Mucosa of descending colon (tissue), 3 donors: ENCODE measurements at regions not wholly inside any gene's neighbourhood (a gene's known extent, or its start where the extent isn't known, plus 50 kb on each side); places are given as distances from the start of the nearest gene placed in this dataset.

Experiments
- ATAC-seq: fragments of 200-7000 bp; cut with Tn5 transposase; one replicate; pipeline ENCODE4 v1.9.1; 2020; ENCODE audit warnings: mild to moderate bottlenecking, moderate library complexity
- DNase-seq, 3 donors: peaks; one replicate each; pipeline ENCODE4 v3.0.0-alpha.2; 2020
- H3K36me3 ChIP-seq: fragments of 200-600 bp; one replicate; pipeline ENCODE4 v1.8.0; 2021; ENCODE audit warnings: low read depth, mild to moderate bottlenecking
- H3K4me1 ChIP-seq: fragments of 200-600 bp; one replicate; pipeline ENCODE4 v1.8.0; 2021; ENCODE audit warnings: low read depth, mild to moderate bottlenecking
- H3K4me3 ChIP-seq: fragments of 200-600 bp; one replicate; pipeline ENCODE4 v1.8.0; 2021; ENCODE audit warnings: mild to moderate bottlenecking
- H3K9me3 ChIP-seq: fragments of 200-600 bp; one replicate; pipeline ENCODE4 v1.8.0; 2021; ENCODE audit warnings: mild to moderate bottlenecking
- CTCF ChIP-seq: fragments of 200-600 bp; IDR thresholded peaks from one replicate; pipeline ENCODE4 v1.8.0; 2022; ENCODE audit warnings: antibody characterized with exemption, mild to moderate bottlenecking
- intact Hi-C, 2 donors: fragments of 100-400 bp; cut with DNase I in 1 of 2; cut with micrococcal nuclease in 1 of 2; formaldehyde crosslinking; loops; one replicate each; pipeline versions ENCODE4 v1.11.0 to v1.11.1; 2022; cut with DNase I, micrococcal nuclease
- donor health status: DM: no; HTN: no; CAD: no; lungs with moderate emphysema.
- donor health status: DM: no; HTN: no; CAD: no.
- donor health status: DM: no; HTN: yes; CAD: no.

GRCh38 chr20:57114290-57115005 lies 152.0 kb downstream of the BMP7 start:
- DNase-seq (no peak), ATAC-seq (no peak)
- no peak for TF ChIP-seq CTCF
- intact Hi-C loops: no loop called here
- no peaks in the 10 kb centered on the region for H3K9me3 ChIP-seq
- H3K36me3 ChIP-seq: no peaks in the 10 kb centered on the region
- H3K4me1 ChIP-seq: no peaks in the 10 kb centered on the region
- no peak overlapping the region for H3K4me3 ChIP-seq

GRCh38 chr20:57117296-57117695 lies 149.1 kb downstream of the BMP7 start:
- intact Hi-C loops: no loop called here
- no peaks in the 10 kb centered on the region for H3K4me1 ChIP-seq
- DNase-seq: no peak
- H3K4me3 ChIP-seq: no peak overlapping the region
- H3K36me3 ChIP-seq: no peaks in the 10 kb centered on the region
- TF ChIP-seq CTCF: no peak
- H3K9me3 ChIP-seq: no peaks in the 10 kb centered on the region
- no peak for ATAC-seq

- DNase-seq: no peak
- no peaks in the 10 kb centered on the region for H3K36me3 ChIP-seq
- no peak for TF ChIP-seq CTCF
- H3K4me3 ChIP-seq: no peak overlapping the region
- no peak for ATAC-seq
- H3K9me3 ChIP-seq: no peaks in the 10 kb centered on the region
- intact Hi-C loops: no loop called here
- H3K4me1 ChIP-seq: no peaks in the 10 kb centered on the region
These were observed 148.2 kb downstream of the BMP7 start for GRCh38 chr20:57118107-57118769.
